SH-SY5Y (cell line): ENCODE measurements at regions not wholly inside any gene's neighbourhood (a gene's known extent, or its start where the extent isn't known, plus 50 kb on each side); places are given as distances from the start of the nearest gene placed in this dataset.

Experiments used
- GATA2 ChIP-seq: IDR thresholded peaks from 2 replicates; pipeline ENCODE4 v1.6.1; 2011; ENCODE audit warnings: mild to moderate bottlenecking, low read depth, low read length
- GATA3 ChIP-seq: IDR thresholded peaks from 2 replicates; pipeline ENCODE4 v1.6.1; 2011; ENCODE audit warnings: low read depth, mild to moderate bottlenecking, low read length, moderate library complexity

- TF ChIP-seq GATA2 (no peak), GATA3 (no peak)
Measured at GRCh38 chr7:85343484-85343883, 156.6 kb upstream of the SEMA3D start.
